OCI-LY7 (cell line): ENCODE measurements at regions not wholly inside any gene's neighbourhood (a gene's known extent, or its start where the extent isn't known, plus 50 kb on each side); places are given as distances from the start of the nearest gene placed in this dataset.

ENCODE experiments used
- CTCF ChIP-seq: fragments of 200-600 bp; sonication (generic); conservative IDR thresholded peaks from 2 replicates; pipeline ENCODE4 v1.5.1; 2014; ENCODE audit warnings: mild to moderate bottlenecking, antibody characterized with exemption, low read length, moderate library complexity, mixed read lengths
- EZH2phosphoT487 ChIP-seq: fragments of 200-600 bp; sonication (generic); IDR thresholded peaks from 2 replicates; pipeline ENCODE4 v1.6.1; 2018; ENCODE audit warnings: low read depth, borderline replicate concordance, mild to moderate bottlenecking, mixed run types, antibody characterized with exemption, low read length, moderate library complexity, mixed read lengths

GRCh38 chr2:19114126-19114525 lies 244.3 kb downstream of the OSR1 start:
- no peak for TF ChIP-seq CTCF
- TF ChIP-seq EZH2phosphoT487, result no peak
